NCI-H1048 (cell line): ENCODE measurements at regions not wholly inside any gene's neighbourhood (a gene's known extent, or its start where the extent isn't known, plus 50 kb on each side); places are given as distances from the start of the nearest gene placed in this dataset.

ENCODE experiments used
- DNase-seq: peaks from one replicate; lab custom pipeline; 2025; lab: John Stamatoyannopoulos, UW

DNA sequence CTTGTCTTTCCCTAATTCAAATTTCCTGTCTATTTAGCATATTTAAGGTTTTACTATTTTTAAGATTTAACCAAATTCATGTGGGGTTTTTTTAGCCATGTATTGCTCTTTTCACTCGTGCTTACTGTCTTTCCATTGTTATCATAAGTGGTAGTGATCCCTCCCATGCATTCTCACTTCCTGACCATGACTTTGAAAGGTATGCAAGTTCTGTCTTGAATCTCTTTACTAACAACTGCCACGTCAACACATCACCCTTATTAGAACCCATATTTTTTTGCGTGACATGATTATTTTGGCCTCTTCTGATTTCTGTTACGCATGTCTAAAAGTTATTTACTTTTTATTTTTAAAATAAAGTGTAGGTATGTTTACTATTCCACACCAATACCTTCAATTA, 94.7 kb upstream of the CDH6 start:
- no peak for DNase-seq

DNA sequence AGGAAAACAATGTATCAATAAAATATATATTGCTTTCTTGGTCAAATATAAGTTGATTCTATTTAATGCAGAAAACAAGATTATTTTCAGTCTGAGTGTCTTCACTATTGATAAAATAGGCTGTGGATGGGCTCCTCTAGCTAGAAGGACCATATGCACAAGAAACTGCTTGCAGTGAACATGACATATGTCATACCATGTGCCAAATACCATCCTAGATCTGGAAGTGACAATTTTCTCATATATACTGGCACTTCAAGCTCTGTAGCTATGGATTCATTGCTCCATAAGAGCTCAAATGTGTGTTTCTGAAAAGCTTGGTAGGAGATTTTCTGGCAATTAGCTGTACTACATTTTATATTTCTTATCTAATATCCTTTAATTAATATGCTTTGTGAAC, 95.6 kb upstream of the CDH6 start:
- no peak for DNase-seq

DNA sequence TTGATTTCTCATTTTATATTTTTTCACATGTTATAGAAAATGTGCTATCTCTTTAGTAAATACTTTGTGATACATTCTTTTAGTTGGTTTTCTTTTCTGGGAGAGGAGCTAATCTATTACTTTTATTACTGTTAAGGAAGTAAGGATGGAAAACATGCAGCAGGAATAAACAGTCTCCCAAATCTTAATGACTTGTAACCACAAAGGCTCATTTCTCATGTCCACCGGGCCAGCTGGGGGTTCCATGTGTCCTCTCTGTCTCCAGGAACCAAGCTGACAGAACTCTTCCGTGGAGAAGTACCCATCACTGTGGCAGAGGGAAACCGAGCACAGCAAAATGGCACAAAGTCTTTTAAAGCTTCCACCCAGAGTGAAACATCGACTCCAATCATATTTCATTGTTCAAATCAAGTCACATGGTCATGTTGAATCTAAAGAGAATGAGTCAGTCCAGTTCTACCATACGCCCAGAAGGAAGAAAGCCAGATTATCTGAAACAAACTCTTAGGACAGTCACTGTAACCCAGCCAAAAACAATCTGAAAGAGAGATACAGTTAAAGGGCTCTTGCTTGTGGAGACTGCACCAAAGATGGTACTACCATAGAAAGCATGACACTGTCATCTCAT, 97.1 kb upstream of the CDH6 start:
- DNase-seq: no peak

DNA sequence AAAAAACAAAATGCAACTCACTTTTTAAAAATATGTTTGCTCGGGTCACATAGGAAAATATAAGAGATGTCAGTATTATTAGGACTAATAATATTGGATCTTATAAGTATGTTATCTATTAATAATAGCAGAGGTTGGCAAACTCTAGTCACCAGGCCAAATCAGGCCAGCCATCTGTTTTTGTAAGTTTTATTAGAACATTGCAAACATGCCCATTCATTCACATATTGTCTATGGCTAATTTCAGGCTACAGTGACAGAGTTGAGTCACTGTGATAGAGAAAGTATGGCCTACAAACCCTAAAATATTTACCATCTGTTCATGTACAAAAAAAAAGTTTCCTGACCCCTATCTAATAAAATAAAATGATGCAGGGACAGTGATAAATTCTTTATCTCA, 97.7 kb upstream of the CDH6 start:
- DNase-seq: no peak

DNA sequence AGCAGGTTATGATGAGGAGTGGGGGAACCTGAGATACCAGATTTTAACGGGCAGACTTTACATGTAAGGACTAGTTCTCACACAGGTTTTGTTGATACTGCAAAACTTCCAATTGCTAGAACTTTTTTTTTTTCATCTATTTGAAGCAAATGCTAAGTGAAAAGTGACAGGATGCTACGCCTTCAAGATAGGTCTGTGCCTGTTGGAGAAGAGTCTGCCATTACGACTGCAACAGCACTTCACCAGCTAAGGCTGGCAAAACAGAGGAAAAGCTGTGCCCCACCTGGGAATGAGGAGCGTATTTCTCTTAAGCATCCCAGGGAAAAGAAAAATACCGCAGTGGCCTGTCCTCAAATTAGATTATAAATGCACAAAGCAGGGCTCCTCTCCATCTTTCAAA, 102.0 kb upstream of the CDH6 start:
- DNase-seq: no peak

DNA sequence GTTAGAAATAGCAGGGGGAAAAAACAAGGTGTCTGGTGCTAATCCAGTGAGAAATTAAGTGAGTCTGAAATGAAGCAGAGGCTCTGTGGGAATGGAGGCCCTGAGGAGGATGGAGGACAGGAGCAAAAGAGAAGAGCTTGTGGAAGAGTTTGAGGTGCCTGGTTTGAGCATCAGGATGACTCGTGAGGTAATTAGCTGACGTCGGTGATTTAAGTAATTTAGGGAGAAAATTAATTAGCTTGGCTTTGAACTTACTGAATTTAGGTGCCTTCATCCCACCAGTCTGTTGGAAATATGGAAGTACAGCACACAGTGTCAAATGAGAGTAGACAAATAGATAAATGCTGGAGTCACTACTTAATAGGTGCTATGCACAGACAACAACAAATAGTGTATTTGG, 103.0 kb upstream of the CDH6 start:
- DNase-seq: no peak

DNA sequence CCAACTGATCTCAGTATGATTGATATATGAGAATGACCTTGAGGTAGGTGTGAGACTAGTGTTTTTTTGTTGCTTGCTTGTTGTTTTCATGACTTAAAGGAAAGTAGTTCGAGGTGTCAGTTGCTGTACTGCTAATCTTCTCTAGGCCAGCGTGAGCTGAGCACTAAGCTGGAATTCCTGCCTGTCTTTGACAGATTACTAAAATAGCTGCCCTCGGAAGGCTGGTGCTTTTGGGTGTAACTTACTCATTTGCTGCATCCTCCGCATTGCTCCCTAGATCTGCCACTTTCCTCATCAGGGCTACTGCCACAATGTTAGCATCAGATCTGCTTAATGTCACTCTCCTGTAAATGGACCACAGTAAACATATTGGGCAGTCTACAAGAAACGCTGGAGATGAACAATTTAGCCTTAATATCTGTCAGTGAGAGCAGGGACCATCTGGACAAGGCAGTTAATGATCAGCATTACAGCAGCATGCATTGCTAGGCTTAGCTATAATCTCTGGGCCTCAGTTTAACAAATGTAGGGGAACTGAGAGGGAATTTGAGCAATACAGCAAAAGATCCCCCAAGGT, 106.6 kb upstream of the CDH6 start:
- no peak for DNase-seq

DNA sequence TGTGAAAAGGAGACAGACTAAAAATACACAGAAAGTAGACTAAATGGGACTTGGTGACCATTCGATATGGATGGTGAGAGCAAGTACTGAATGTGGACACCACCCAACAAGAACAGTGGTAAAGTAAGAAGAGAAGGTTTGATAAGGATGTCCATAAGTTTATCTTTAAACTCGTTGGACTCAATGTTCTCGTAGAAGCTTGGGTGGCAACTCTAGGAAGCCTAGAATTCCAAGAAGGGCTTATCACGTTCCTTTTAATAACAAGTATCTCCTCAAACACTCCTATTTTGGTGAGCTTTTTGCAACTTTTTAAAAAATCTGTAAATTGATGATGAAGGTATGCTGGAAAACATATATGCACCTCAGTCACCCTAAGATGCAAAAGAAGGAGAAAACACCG, 108.6 kb upstream of the CDH6 start:
- DNase-seq: no peak

DNA sequence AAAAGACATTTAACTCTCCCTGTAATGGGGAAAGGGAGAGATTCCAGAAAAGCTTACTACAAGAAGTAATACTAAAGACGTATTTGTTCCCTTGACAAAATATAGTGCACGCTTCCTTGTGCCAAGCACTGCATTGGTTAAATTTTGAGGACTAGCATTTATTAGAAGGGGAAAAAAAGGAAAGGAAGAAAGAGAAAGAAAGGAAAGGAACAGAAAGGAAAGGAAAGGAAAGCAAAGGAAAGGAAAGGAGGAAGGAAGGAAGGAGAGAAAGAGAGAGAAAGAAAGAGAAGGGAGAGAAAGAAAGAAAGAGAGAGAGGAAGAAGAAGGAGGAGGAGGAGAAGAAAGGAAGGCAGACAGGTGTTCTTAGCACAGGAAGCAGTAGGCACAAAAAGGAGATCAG, 110.1 kb upstream of the CDH6 start:
- no peak for DNase-seq

DNA sequence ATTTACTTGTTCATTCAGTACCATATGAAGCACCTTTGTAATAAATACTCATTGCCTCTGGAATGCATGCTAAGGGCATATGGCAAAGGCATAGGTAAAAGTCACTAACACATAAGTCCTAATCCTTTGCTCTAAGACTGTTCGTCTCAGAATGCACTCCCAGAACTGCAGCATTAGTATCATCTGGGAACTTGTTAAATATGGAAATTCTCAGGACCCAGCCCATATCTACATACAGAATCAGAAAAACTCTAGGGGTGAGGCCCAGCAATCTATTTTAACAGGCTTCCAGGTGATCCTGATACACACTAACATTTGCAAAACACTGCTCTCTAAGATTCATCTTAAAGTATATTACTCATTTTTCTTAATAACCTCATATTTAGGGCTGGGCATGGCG, 113.8 kb upstream of the CDH6 start:
- no peak for DNase-seq

DNA sequence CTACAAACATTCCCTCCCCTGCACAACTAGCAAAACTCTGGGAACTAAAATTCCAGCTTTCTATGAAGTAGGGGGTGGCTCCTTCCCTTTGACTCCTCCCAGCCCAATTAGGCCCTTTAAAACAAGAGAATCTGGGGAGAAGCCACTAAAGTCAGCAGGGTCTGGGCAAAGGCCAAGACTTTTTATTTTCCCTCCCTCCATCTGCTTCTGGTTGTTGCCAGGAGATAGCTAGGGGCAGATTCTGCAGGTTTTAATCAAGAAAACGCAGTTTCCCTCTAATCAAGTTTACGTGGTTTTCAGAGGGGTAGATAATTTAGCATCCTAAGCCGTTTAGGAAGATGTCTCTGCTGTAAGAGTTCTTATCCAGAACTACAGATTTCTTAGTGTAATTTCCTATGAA, 114.5 kb upstream of the CDH6 start:
- DNase-seq: no peak

DNA sequence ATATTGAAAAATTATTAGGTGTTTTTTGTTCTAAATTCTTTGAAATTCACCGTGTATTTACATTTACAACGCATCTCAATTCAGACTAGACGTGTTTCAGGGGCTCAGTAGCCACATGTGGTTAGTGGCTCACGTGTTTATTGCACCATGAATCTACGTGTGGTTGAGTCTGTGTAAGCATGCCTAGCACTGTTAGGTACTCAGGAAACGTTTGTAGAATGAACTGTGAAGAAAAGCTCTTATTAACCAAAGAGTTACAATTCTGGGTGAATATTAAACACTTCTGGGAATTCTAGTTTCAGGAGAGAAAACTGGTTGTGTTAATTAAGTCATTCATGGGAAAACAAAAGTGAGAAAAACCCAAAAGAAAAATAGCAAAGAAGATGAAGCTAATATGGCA, 117.5 kb upstream of the CDH6 start:
- DNase-seq: no peak

DNA sequence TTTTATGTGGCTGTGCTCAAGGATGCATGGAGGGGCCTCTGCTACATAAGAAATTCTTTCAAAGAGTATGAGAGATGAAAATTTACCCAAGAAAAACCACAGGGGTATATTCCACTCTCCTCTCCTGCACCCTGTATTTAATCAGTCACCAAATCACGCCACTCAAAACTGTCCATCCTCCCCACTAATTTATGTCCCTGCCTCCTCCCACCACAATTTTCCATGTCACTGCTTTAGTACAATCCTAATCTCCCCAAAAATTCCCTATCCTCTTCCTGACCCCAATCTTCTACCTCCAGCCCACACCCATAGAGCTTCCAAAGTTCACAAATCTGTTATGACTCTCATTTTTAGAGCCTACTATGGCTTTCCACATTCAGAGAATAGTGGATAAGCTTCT, 125.2 kb upstream of the CDH6 start:
- no peak for DNase-seq

DNA sequence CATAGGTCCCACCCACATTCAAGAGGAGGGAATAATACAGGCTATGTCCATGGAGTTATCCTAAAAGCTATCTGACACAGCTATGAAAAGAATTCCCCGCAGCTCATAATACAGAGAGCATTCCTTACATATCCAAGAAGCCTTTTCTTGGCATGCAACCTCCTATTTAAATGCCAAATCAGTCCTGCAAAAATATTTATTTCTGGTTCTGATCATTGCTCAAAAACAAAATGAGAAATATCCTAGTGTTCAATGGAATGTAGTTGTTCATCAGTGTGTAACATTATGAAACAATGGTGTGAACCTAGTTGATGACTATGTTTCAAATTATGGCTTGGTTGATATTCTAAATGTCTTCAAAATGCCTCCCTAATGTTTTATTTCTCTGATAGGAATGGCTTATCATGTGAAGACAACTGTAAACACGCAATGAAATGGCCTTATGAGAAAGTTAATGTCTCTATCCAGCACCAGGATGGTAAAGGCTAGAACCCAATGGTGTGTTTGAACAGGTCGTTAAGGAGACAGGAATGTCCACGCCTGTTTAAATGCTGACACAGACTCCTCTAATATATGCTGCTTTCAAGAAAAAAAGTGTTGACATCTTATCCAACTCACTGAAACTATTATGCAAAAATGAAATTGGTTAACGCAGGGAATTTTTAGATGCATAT, 126.7 kb upstream of the CDH6 start:
- DNase-seq: no peak

DNA sequence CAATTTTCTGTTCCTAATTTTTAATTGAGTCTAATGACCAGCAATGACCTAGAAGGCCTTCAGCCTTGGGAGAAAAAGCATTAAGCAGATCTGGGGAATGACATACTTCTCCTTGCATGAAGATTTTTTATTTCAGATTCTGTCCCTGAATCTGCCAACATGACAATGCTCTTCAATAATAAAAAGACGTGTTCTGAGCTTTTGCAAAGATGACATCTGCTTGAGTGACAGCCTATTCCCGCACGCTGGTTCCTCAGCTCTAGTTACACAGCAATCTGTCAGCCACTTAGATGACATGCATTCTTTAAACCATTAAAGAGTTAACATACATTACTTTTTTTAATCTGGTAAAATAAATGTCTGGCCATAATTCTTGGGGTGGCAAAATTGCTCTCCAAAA, 129.3 kb upstream of the CDH6 start:
- no peak for DNase-seq

DNA sequence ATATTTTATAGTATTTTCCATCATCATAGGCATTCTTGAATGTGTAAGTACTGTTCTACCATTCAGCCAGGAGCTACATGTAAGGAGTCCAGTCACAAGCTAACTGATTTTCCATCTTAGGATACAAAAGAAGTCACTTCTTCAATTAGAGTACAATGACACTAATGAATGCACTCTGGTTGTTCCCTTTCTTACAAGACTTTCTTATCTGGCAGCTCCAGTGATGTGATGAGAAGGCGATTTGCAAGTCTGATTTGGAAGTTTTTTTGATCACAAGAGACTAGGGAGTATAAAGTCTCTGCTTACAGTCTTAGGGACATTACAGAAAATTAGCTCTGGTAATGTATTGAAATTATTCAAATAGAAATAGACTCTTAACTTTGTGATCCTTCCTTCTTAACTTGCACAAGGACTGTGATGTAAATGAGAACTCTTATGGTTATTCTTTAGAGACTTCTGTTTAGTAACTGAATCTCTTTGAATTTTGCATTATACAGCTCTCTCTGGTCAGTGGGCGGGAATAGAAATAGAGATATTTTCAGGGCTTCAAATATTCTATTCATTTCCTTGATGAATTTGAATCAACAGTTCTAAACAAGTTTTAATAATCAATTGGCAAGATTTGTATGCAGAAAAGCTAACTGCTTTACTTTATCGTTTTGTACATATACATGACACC, 130.4 kb upstream of the CDH6 start:
- DNase-seq: no peak

DNA sequence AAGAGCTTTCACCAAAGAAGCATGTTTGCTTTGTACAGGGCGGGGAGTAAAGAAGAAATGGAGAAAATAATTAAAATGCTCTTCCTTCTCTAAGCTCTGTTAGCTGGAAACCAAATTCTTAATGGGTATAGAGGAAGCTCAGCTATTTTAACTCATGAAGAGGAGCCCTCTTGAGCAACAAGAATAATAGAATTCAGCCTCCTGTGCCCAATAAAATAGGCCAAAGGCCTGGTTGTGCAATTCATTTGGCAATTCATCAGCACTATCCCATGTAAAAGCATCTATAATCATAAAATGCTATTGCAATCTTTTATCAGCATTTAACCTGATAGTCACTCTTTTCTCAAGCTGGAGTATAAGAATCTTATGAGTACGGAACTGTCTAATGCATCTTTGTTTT, 133.6 kb upstream of the CDH6 start:
- no peak for DNase-seq

DNA sequence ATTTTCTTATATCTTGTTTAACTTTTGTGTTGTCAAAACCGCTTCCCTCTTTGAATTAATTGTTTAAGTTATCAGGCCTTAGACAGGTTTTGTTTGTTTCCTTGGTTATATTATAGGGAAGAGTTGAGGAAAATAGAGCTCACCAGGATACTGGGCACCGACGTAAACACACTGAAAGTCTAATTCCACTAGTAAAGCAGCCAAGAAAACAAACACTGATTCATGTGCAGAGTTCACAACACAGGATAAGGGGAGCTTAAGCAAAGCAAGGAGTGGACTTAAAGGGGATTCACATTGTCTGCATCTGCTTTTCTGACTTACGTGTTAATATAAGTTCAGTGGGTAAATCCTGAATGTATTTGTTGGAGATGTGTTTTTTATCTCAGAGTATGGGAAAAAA, 139.0 kb upstream of the CDH6 start:
- no peak for DNase-seq

DNA sequence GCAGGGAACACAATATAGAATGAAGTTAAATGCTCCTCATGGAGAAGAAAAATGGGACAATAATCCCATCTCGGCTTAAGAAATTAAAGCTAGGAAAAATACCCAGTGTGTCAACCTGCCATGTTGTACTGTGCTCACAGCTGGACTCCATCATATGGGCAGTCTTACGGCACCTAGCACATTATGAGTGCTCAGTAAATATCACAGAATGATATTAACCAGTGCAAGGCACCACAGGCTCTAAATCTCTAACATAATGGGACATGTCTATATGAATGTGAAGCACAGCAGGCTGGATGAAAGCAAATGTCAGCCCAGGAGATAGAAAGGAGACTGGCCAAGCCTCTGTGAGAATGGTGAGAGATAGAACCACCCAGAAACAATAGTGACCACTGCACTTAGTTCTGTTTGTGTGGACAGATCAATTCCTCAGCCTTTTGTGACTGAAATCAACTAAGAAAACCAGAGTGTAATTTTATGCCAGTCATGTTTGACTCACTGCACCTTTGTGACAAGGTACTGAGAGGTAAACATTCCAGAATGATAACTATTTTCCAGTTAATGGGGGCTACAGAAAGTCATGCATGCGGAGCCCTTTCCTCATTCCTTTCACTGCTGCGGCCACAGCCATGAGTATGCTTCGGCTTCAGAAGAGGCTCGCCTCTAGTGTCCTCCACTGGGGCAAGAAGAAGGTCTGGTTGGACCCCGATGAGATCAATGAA, 140.4 kb upstream of the CDH6 start:
- no peak for DNase-seq

DNA sequence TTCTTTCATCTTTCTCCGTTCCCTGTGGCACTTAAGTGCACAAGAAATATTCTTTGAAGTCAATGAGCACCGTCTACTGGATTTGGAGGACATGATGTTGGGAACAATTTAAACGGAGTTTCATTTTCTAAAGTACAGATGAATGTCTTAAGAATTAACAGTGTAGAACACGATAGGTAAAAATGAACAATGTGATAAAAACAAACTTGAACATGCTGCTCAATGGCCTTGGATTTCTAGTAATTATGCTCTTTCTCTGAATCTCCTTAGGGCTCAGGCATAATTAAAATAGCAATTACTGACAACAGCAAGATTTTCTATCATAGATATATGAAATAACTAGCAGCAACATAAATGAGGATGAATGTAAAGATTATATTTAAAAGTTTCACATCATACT, 142.2 kb upstream of the CDH6 start:
- no peak for DNase-seq

DNA sequence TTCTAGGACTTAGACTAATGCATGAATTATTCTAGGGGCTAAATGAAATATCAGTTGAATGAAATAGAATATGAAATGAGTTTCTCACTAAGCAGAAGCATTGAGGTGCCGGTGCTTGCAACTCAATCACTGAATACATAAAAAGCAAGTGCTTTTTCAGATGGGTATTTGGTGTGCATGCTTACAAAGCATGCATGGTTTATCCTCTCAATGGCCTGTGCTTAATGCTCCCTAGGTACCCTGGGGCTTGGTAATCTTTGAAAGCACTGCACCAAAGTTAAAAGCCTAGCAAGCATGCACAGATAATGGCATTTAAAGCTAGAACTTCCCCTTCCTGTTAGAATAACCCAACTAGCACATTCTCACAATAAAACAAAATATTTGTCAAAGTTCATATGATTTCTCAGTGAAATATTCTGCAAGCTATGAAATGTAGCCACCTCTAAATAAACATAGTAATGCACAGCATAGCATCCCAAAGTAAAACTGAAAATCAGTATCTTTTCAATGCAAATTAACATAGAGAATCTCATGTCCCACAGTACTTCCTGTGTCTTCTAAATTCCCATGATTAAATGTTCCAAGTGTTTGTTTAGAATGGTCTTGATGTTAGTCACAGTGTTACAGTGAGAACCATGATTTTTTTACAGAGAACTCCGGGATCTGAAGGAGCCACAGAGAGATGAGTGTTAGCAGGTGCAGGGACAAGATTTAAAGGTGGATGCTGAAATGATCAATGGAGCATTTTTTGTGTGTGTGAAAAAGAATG, 143.4 kb upstream of the CDH6 start:
- no peak for DNase-seq

DNA sequence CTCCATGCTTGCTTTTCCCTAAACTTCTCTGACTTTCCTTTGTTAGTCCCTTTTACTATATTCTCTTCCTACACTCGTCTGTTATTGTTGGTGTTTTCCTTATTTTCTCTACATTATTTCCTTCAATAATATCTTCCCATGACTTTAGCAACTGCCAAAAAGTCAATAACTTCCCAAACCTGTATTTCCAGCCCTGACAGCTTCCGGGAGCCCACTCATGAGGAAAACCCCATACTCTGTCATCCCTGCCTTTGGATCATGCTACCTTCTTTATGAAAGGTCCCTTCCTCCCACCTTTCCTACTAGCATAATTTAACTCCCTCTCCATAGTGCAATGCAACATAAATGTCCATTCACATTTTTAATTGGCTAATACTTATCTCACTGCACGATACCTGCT, 144.0 kb upstream of the CDH6 start:
- DNase-seq: no peak
